ENCODE measurements at regions not wholly inside any gene's neighbourhood (a gene's known extent, or its start where the extent isn't known, plus 50 kb on each side); places are given as distances from the start of the nearest gene placed in this dataset.

DNA sequence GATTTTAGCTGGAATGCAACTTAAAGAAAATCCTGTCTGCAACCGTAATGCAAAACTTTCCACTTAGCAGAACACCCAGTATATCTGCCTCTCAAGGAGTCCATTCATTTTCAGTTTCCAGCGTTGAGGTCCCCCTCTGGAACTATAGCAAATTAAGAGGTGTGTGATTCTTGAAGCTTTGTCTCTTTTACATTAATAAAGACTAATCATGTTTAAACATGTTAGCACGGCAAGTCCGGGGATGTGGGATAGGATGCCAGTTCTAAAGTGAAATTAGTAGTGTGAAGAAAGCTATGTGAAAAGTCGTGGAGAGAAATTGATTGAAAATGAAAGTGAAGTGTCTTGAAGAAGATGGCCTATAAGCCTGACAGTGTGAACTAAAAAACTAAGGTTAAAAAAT lies 429.1 kb downstream of the NR2F1-AS1 start:
- H3K4me3 ChIP-seq (ENCODE audit: control insufficient read depth, low read depth, low read length): no peak overlapping the region
- TF ChIP-seq, protein P1, sequence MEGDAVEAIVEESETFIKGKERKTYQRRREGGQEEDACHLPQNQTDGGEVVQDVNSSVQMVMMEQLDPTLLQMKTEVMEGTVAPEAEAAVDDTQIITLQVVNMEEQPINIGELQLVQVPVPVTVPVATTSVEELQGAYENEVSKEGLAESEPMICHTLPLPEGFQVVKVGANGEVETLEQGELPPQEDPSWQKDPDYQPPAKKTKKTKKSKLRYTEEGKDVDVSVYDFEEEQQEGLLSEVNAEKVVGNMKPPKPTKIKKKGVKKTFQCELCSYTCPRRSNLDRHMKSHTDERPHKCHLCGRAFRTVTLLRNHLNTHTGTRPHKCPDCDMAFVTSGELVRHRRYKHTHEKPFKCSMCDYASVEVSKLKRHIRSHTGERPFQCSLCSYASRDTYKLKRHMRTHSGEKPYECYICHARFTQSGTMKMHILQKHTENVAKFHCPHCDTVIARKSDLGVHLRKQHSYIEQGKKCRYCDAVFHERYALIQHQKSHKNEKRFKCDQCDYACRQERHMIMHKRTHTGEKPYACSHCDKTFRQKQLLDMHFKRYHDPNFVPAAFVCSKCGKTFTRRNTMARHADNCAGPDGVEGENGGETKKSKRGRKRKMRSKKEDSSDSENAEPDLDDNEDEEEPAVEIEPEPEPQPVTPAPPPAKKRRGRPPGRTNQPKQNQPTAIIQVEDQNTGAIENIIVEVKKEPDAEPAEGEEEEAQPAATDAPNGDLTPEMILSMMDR (IDR thresholded peaks at IDR 0.05; ENCODE audit: control insufficient read depth, insufficient read depth, low read depth, low read length, missing control alignments): no peak
- no peak for DNase-seq (ENCODE audit: low read depth)

DNA sequence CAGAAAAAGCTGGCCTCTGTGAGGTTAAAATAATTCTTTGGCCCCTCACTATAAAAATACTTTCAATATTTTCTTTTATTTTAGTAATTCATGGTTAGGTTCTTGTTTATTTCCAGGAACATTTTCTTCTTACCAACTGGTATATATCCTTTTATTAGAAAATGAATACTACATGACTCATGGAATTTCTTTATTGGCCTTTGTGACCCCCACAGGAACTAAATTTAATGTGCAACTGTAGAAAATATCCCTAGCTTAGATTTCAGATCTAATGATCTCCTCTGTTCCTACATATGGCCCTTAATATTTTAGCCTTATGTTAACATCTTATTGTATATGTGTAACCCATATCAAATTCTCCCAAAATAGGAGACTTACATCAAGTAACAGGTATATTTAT lies 429.9 kb downstream of the NR2F1-AS1 start:
- H3K4me3 ChIP-seq (ENCODE audit: control insufficient read depth, low read depth, low read length): no peak overlapping the region
- no peak for DNase-seq (ENCODE audit: low read depth)
- TF ChIP-seq, protein P1 (IDR thresholded peaks at IDR 0.05; ENCODE audit: control insufficient read depth, insufficient read depth, low read depth, low read length, missing control alignments): no peak

DNA sequence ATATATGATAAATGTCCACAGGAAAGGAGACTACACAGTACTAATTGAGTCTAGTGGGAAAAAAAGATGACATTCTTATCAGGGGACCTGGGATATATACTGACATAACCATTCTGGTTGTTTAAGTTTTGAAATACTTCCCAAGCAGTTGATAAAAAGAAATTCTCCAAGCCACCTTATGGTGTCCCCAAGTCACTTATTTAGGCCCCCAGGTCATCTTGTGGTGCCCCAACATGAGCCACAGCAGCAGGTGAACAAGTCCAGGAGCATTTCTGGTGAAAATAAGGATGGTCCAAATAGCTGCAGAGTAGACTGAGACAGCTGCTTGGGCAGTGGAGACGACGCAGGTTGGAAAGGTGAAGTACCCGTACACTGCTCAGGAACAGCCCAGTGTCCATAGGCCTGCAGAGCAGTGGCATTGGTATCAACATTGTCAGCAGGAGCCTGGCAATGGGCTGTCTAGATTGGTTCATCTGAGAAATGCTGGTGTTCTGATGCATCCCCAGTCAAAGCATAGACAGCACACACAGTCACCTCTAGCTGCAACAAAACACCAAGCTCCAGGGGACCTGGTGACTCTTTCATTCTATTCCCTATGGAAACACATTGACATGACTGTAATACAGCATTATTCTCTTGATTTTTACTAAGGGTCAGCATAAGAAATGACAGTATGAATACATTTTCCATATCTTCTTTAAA lies 430.6 kb downstream of the NR2F1-AS1 start:
- TF ChIP-seq, protein P1 (IDR thresholded peaks at IDR 0.05; ENCODE audit: control insufficient read depth, insufficient read depth, low read depth, low read length, missing control alignments): no peak
- H3K4me3 ChIP-seq (ENCODE audit: control insufficient read depth, low read depth, low read length): no peak overlapping the region
- DNase-seq (ENCODE audit: low read depth): no peak

DNA sequence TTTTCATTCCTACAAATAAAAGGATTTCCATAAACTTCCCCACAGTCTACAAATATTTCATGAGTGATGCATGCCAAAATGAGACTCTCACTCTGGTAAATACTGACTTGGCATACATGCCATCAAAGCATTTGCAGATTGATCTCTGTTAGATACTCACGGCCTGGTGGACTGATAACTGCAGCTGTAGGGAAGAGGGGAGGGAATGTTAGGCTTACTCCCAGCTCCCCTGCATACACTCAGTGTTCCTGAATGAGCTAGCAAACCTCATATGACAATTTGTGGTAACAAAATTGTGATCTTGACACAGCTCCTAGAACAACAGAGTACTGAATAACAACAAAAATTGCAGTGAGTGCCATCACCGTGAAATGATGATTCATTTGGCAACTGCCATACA lies 435.3 kb downstream of the NR2F1-AS1 start:
- TF ChIP-seq, protein P1 (IDR thresholded peaks at IDR 0.05; ENCODE audit: control insufficient read depth, insufficient read depth, low read depth, low read length, missing control alignments): no peak
- no peak overlapping the region for H3K4me3 ChIP-seq (ENCODE audit: control insufficient read depth, low read depth, low read length)
- DNase-seq (ENCODE audit: low read depth): no peak

DNA sequence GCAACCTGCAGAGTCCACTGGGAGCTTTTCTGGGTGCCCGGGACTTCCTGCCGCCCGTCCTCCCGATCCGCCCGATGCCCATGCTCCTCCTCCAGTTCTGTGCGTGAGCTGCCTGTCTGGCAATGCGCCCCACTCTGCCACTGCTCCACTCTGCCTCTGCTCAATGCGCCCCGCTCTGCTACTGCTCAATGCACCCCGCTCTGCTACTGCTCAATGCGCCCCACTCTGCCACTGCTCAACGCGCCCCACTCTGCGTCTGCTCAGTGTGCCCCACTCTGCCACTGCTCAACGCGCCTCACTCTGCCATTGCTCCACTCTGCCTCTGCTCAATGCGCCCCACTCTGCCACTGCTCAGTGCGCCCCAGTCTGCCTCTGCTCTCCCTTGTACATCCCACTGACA lies 436.0 kb downstream of the NR2F1-AS1 start:
- no peak for DNase-seq (ENCODE audit: low read depth)
- TF ChIP-seq, protein P1 (IDR thresholded peaks at IDR 0.05; ENCODE audit: control insufficient read depth, insufficient read depth, low read depth, low read length, missing control alignments): no peak

DNA sequence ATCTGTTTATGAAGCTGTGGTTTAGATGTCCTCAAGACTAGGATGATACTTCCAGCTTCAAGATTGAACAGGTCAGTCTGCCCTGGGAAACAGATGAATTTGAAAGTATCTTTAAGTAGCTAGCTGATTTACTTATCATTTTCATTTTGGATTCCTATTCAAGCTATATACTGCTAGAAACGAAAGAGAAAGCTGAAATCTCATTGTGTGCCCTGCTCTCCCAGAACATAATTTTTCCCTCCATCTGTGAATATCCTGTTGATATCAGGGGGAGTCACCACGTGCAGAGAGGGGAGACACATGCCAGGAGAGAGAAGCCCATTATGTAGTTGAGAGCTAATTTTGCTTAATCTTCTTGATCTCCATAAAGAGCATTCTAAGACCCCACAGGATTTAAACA lies 439.1 kb downstream of the NR2F1-AS1 start:
- TF ChIP-seq, protein P1 (IDR thresholded peaks at IDR 0.05; ENCODE audit: control insufficient read depth, insufficient read depth, low read depth, low read length, missing control alignments): no peak

More for the DNA sequence above, 436.0 kb downstream of the NR2F1-AS1 start:
- H3K4me3 ChIP-seq (ENCODE audit: control insufficient read depth, low read depth, low read length): no peak overlapping the region

More for the DNA sequence above, 439.1 kb downstream of the NR2F1-AS1 start:
- H3K4me3 ChIP-seq (ENCODE audit: control insufficient read depth, low read depth, low read length): no peak overlapping the region
- DNase-seq (ENCODE audit: low read depth): no peak

Data from AG09309 (cell line).